GM12892 (cell line): ENCODE measurements at regions not wholly inside any gene's neighbourhood (a gene's known extent, or its start where the extent isn't known, plus 50 kb on each side); places are given as distances from the start of the nearest gene placed in this dataset.
"Not testable (repeated sequence)": the region's sequence is repeated elsewhere in the genome, so short reads cannot be mapped to it uniquely, and the experiment has no call there.

ENCODE experiments used
- POLR2A ChIP-seq: IDR thresholded peaks from 2 replicates; pipeline ENCODE4 v1.6.1; 2011; ENCODE audit warnings: low read depth, low read length, control low read depth
- POLR2AphosphoS5 ChIP-seq: IDR thresholded peaks from 2 replicates; pipeline ENCODE4 v1.6.1; 2011; ENCODE audit warnings: low read depth, low read length, control low read depth
- TAF1 ChIP-seq: IDR thresholded peaks from 2 replicates; pipeline ENCODE4 v1.6.1; 2011; ENCODE audit warnings: low read depth, mild to moderate bottlenecking, control low read depth, low read length, borderline replicate concordance

GRCh38 chr3:124348555-124348954 is 356.6 kb upstream of the ROPN1 start:
- not testable (repeated sequence) for TF ChIP-seq POLR2A, POLR2AphosphoS5, TAF1
